ENCODE measurements at regions not wholly inside any gene's neighbourhood (a gene's known extent, or its start where the extent isn't known, plus 50 kb on each side); places are given as distances from the start of the nearest gene placed in this dataset.

GRCh38 chr13:68748038-68748437 is 1359.6 kb upstream of the ATXN8OS start:
- H3K18ac ChIP-seq (ENCODE audit: low read length): no peak overlapping the region
- no peaks in the 10 kb centered on the region for H3K79me1 ChIP-seq (ENCODE audit: low read depth, low read length)
- H4K8ac ChIP-seq (ENCODE audit: low read depth, low read length): no peak overlapping the region
- no peak overlapping the region for H2AK5ac ChIP-seq (ENCODE audit: low read depth, low read length)
- H3K36me3 ChIP-seq (replicated peaks in 1 of 2; ENCODE audit: control insufficient read depth in 2 of 2, insufficient read depth in 2 of 2, low read length in 2 of 2): no peaks in the 10 kb centered on the region
- no peak for DNase-seq (ENCODE audit: low spot score)
- H2BK120ac ChIP-seq (ENCODE audit: low read depth, low read length): no peak overlapping the region
- H3K14ac ChIP-seq (ENCODE audit: low read length): no peak overlapping the region
- peak overlapping the region; percentile 51 for H2AFZ ChIP-seq (ENCODE audit: low read length)
- no peak overlapping the region for H3K9ac ChIP-seq (ENCODE audit: low read depth, low read length, poor library complexity)
- no peak overlapping the region for H3K23ac ChIP-seq (ENCODE audit: low read depth, low read length, poor library complexity)
- WGBS, 2 donors (ENCODE audit: extremely low coverage in 2 of 2, insufficient read length in 2 of 2, insufficient replicate concordance in 1 of 2): no CpG with 5 or more reads among the region's 5 CpGs
- H2BK5ac ChIP-seq (ENCODE audit: low read length): no peak overlapping the region
- H3K4me2 ChIP-seq (ENCODE audit: insufficient read depth, low read length, poor library complexity, severe bottlenecking): no peak overlapping the region
- H3K4me3 ChIP-seq (ENCODE audit: low read length in 2 of 2): no peak overlapping the region
- H3K4ac ChIP-seq (ENCODE audit: low read length): no peak overlapping the region
- no peaks in the 10 kb centered on the region for H3K9me3 ChIP-seq (replicated peaks in 1 of 2; ENCODE audit: control insufficient read depth in 2 of 2, insufficient read depth in 1 of 2, low read depth in 1 of 2, low read length in 2 of 2)
- no peak overlapping the region for H4K91ac ChIP-seq (ENCODE audit: low read depth, low read length, poor library complexity)
- no peak overlapping the region for H3K27ac ChIP-seq (replicated peaks; ENCODE audit: low read length)
- no peaks in the 10 kb centered on the region for H3K27me3 ChIP-seq (ENCODE audit: control insufficient read depth in 3 of 3, insufficient read depth in 3 of 3, low read depth in 1 of 3, low read length in 3 of 3)
- no peak overlapping the region for H2BK15ac ChIP-seq (ENCODE audit: low read length)
- H2BK12ac ChIP-seq (ENCODE audit: low read length): no peak overlapping the region
- no peaks in the 10 kb centered on the region for H3K4me1 ChIP-seq (ENCODE audit: control insufficient read depth in 2 of 2, insufficient read depth in 1 of 2, low read depth in 1 of 2, low read length in 2 of 2)

- Histone ChIP-seq H3K9me3 (replicated peaks in 1 of 2; ENCODE audit: control insufficient read depth in 2 of 2, insufficient read depth in 1 of 2, low read depth in 1 of 2, low read length in 2 of 2) (no peaks in the 10 kb centered on the region), H2AFZ (ENCODE audit: low read length) (no peak overlapping the region), H3K4me1 (ENCODE audit: control insufficient read depth in 2 of 2, insufficient read depth in 1 of 2, low read depth in 1 of 2, low read length in 2 of 2) (no peaks in the 10 kb centered on the region), H3K14ac (ENCODE audit: low read length) (no peak overlapping the region), H3K4me3 (ENCODE audit: low read length in 2 of 2) (no peak overlapping the region), H3K79me1 (ENCODE audit: low read depth, low read length) (no peaks in the 10 kb centered on the region), H3K4me2 (ENCODE audit: insufficient read depth, low read length, poor library complexity, severe bottlenecking) (no peak overlapping the region), H2BK12ac (ENCODE audit: low read length) (no peak overlapping the region), H4K8ac (ENCODE audit: low read depth, low read length) (no peak overlapping the region), H3K18ac (ENCODE audit: low read length) (no peak overlapping the region), H2BK15ac (ENCODE audit: low read length) (no peak overlapping the region), H2AK5ac (ENCODE audit: low read depth, low read length) (no peak overlapping the region), H2BK120ac (ENCODE audit: low read depth, low read length) (no peak overlapping the region), H3K4ac (ENCODE audit: low read length) (no peak overlapping the region), H3K36me3 (replicated peaks in 1 of 2; ENCODE audit: control insufficient read depth in 2 of 2, insufficient read depth in 2 of 2, low read length in 2 of 2) (no peaks in the 10 kb centered on the region), H3K27ac (replicated peaks; ENCODE audit: low read length) (no peak overlapping the region), H3K23ac (ENCODE audit: low read depth, low read length, poor library complexity) (no peak overlapping the region), H2BK5ac (ENCODE audit: low read length) (no peak overlapping the region), H3K9ac (ENCODE audit: low read depth, low read length, poor library complexity) (no peak overlapping the region), H4K91ac (ENCODE audit: low read depth, low read length, poor library complexity) (no peak overlapping the region), H3K27me3 (ENCODE audit: control insufficient read depth in 3 of 3, insufficient read depth in 3 of 3, low read depth in 1 of 3, low read length in 3 of 3) (no peaks in the 10 kb centered on the region)
- no CpG with 5 or more reads among the region's 1 CpG for WGBS, 2 donors (ENCODE audit: extremely low coverage in 2 of 2, insufficient read length in 2 of 2, insufficient replicate concordance in 1 of 2)
- no peak for DNase-seq (ENCODE audit: low spot score)
Observed at GRCh38 chr13:68745502-68745901, 1362.1 kb upstream of the ATXN8OS start.

GRCh38 chr13:68736961-68737360 is 1370.7 kb upstream of the ATXN8OS start:
- Histone ChIP-seq H3K4me1 (ENCODE audit: control insufficient read depth in 2 of 2, insufficient read depth in 1 of 2, low read depth in 1 of 2, low read length in 2 of 2) (no peaks in the 10 kb centered on the region), H2AFZ (ENCODE audit: low read length) (no peak overlapping the region), H4K8ac (ENCODE audit: low read depth, low read length) (no peak overlapping the region), H2BK120ac (ENCODE audit: low read depth, low read length) (no peak overlapping the region), H3K27ac (replicated peaks; ENCODE audit: low read length) (no peak overlapping the region), H3K79me1 (ENCODE audit: low read depth, low read length) (no peaks in the 10 kb centered on the region), H3K4ac (ENCODE audit: low read length) (no peak overlapping the region), H3K36me3 (replicated peaks in 1 of 2; ENCODE audit: control insufficient read depth in 2 of 2, insufficient read depth in 2 of 2, low read length in 2 of 2) (no peaks in the 10 kb centered on the region), H2BK12ac (ENCODE audit: low read length) (no peak overlapping the region), H3K18ac (ENCODE audit: low read length) (no peak overlapping the region), H3K27me3 (ENCODE audit: control insufficient read depth in 3 of 3, insufficient read depth in 3 of 3, low read depth in 1 of 3, low read length in 3 of 3) (no peaks in the 10 kb centered on the region), H4K91ac (ENCODE audit: low read depth, low read length, poor library complexity) (no peak overlapping the region), H3K14ac (ENCODE audit: low read length) (no peak overlapping the region), H3K9ac (ENCODE audit: low read depth, low read length, poor library complexity) (no peak overlapping the region), H3K9me3 (replicated peaks in 1 of 2; ENCODE audit: control insufficient read depth in 2 of 2, insufficient read depth in 1 of 2, low read depth in 1 of 2, low read length in 2 of 2) (peaks cover 0 to under 1% of the 10 kb centered on the region in 2 donors), H2BK5ac (ENCODE audit: low read length) (no peak overlapping the region), H2AK5ac (ENCODE audit: low read depth, low read length) (no peak overlapping the region), H3K23ac (ENCODE audit: low read depth, low read length, poor library complexity) (no peak overlapping the region), H3K4me3 (ENCODE audit: low read length in 2 of 2) (no peak overlapping the region), H3K4me2 (ENCODE audit: insufficient read depth, low read length, poor library complexity, severe bottlenecking) (no peak overlapping the region), H2BK15ac (ENCODE audit: low read length) (no peak overlapping the region)
- no peak for DNase-seq (ENCODE audit: low spot score)
- WGBS, 2 donors (ENCODE audit: extremely low coverage in 2 of 2, insufficient read length in 2 of 2, insufficient replicate concordance in 1 of 2): no CpG with 5 or more reads among the region's 2 CpGs

GRCh38 chr13:68727798-68728197 is 1379.8 kb upstream of the ATXN8OS start:
- Histone ChIP-seq H3K4me1 (ENCODE audit: control insufficient read depth in 2 of 2, insufficient read depth in 1 of 2, low read depth in 1 of 2, low read length in 2 of 2) (no peaks in the 10 kb centered on the region), H3K27me3 (ENCODE audit: control insufficient read depth in 3 of 3, insufficient read depth in 3 of 3, low read depth in 1 of 3, low read length in 3 of 3) (no peaks in the 10 kb centered on the region), H3K27ac (replicated peaks; ENCODE audit: low read length) (no peak overlapping the region), H3K36me3 (replicated peaks in 1 of 2; ENCODE audit: control insufficient read depth in 2 of 2, insufficient read depth in 2 of 2, low read length in 2 of 2) (no peaks in the 10 kb centered on the region), H2AK5ac (ENCODE audit: low read depth, low read length) (no peak overlapping the region), H2BK5ac (ENCODE audit: low read length) (no peak overlapping the region), H2BK120ac (ENCODE audit: low read depth, low read length) (no peak overlapping the region), H2BK12ac (ENCODE audit: low read length) (no peak overlapping the region), H3K23ac (ENCODE audit: low read depth, low read length, poor library complexity) (no peak overlapping the region), H3K9ac (ENCODE audit: low read depth, low read length, poor library complexity) (no peak overlapping the region), H4K8ac (ENCODE audit: low read depth, low read length) (no peak overlapping the region), H2BK15ac (ENCODE audit: low read length) (no peak overlapping the region), H3K4me3 (ENCODE audit: low read length in 2 of 2) (no peak overlapping the region), H3K9me3 (replicated peaks in 1 of 2; ENCODE audit: control insufficient read depth in 2 of 2, insufficient read depth in 1 of 2, low read depth in 1 of 2, low read length in 2 of 2) (peaks cover 0 to 2% of the 10 kb centered on the region in 2 donors), H2AFZ (ENCODE audit: low read length) (no peak overlapping the region), H3K18ac (ENCODE audit: low read length) (no peak overlapping the region), H3K4me2 (ENCODE audit: insufficient read depth, low read length, poor library complexity, severe bottlenecking) (no peak overlapping the region), H3K79me1 (ENCODE audit: low read depth, low read length) (no peaks in the 10 kb centered on the region), H4K91ac (ENCODE audit: low read depth, low read length, poor library complexity) (no peak overlapping the region), H3K14ac (ENCODE audit: low read length) (no peak overlapping the region), H3K4ac (ENCODE audit: low read length) (no peak overlapping the region)
- no peak for DNase-seq (ENCODE audit: low spot score)
- no CpG with 5 or more reads among the region's 4 CpGs for WGBS, 2 donors (ENCODE audit: extremely low coverage in 2 of 2, insufficient read length in 2 of 2, insufficient replicate concordance in 1 of 2)
